ENCODE measurements at regions not wholly inside any gene's neighbourhood (a gene's known extent, or its start where the extent isn't known, plus 50 kb on each side); places are given as distances from the start of the nearest gene placed in this dataset.
"Not testable (repeated sequence)": the region's sequence is repeated elsewhere in the genome, so short reads cannot be mapped to it uniquely, and the experiment has no call there.

DNA sequence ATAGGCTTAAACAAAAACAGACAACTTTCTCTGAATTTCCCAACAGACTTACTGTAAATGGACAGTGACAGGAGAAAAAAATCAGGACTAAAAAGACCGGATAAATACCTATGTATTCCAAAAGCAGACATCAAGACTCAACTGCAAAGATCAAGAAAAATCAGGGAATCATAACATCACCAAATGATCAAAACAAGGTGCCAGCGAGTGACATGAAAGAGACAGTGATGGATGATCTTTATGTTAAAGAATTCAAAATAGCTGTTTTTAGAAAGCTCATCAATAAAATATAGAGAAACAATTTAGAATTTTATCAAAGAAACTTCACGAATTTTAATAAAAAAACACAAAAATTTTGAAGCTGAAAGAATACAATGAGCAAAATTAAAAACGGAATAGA lies 952.5 kb upstream of the ATXN7L3B start:
- DNase-seq (ENCODE audit: low read depth), result no peak
- TF ChIP-seq, protein P1, sequence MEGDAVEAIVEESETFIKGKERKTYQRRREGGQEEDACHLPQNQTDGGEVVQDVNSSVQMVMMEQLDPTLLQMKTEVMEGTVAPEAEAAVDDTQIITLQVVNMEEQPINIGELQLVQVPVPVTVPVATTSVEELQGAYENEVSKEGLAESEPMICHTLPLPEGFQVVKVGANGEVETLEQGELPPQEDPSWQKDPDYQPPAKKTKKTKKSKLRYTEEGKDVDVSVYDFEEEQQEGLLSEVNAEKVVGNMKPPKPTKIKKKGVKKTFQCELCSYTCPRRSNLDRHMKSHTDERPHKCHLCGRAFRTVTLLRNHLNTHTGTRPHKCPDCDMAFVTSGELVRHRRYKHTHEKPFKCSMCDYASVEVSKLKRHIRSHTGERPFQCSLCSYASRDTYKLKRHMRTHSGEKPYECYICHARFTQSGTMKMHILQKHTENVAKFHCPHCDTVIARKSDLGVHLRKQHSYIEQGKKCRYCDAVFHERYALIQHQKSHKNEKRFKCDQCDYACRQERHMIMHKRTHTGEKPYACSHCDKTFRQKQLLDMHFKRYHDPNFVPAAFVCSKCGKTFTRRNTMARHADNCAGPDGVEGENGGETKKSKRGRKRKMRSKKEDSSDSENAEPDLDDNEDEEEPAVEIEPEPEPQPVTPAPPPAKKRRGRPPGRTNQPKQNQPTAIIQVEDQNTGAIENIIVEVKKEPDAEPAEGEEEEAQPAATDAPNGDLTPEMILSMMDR (conservative IDR thresholded peaks at IDR 0.05; ENCODE audit: low read depth, low read length), result no peak
- H3K4me3 ChIP-seq (ENCODE audit: low read depth, low read length), result no peak overlapping the region

DNA sequence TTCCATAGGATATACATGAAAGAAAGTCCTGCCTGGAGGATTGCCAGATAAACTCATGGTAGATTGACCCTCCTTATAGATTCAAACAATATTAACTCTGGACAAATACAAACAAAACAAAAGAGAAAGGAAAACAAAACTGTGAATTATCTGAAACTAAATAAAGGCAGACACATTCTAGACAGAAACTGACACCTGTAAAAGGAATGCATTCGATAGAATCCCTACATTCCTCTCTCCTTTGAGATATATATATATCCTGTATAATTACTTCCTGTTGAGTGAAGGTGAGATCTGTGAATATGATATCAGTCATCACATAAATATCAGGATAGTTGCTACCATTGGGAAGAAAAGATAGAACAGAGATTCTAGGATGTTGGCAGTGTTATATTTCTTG lies 948.4 kb upstream of the ATXN7L3B start:
- no peak overlapping the region for H3K4me3 ChIP-seq (ENCODE audit: low read depth, low read length)
- no peak for DNase-seq (ENCODE audit: low read depth)
- TF ChIP-seq, protein P1 (conservative IDR thresholded peaks at IDR 0.05; ENCODE audit: low read depth, low read length), result no peak

DNA sequence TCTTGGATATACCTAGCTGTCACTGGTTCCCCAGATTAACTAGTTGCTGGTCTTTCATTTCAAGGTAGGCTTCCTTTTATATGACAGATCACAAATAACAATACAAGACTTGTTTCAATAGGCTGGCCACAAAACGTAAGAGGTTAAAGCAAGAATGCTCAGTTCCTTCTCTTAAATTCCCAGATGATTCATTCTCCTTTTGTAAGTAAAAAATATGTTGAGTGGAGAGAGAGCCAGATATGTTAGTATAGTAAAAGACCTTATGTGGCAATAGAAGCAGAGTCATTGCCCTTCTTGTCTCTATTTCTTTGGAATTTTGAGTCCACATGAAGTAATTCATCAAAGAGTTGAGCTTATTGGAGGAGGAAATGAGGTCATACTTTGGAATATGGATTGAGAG lies 939.0 kb upstream of the ATXN7L3B start:
- no peak for DNase-seq (ENCODE audit: low read depth)
- no peak overlapping the region for H3K4me3 ChIP-seq (ENCODE audit: low read depth, low read length)
- TF ChIP-seq, protein P1 (conservative IDR thresholded peaks at IDR 0.05; ENCODE audit: low read depth, low read length), result no peak

DNA sequence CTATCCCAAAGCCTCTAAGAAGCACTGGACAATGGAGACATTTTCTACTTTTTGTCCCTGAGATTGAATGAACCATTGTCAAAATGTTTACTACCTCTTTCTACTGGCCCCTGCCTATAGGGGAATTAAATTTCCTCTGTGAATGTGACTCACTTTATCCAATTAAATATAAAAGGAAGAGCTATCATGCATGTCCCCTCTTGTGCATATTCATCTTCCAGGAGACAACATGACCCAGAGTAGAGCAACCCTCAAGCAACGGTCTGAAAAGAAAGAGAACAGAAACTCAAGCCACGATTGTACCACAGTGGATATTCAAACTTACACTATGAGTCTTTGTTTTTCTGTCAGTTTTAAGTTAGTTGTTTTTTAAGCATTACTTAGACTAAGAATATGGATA lies 938.4 kb upstream of the ATXN7L3B start:
- no peak overlapping the region for H3K4me3 ChIP-seq (ENCODE audit: low read depth, low read length)
- DNase-seq (ENCODE audit: low read depth), result no peak
- TF ChIP-seq, protein P1 (conservative IDR thresholded peaks at IDR 0.05; ENCODE audit: low read depth, low read length), result no peak

DNA sequence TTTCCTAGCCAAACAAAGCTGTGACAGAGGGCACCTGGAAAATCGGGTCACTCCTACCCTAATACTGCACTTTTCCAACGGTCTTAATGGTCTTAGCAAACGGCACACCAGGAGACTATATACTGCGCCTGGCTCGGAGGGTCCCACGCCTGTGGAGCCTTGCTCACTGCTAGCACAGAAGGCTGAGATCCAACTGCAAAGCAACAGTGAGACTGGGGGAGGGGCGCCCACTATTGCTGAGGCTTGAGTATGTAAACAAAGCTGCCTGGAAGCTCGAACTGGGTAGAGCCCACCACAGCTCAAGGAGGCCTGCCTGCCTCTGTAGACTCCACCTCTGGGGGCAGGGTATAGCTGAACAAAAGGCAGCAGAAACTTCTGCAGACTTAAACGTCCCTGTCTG lies 931.7 kb upstream of the ATXN7L3B start:
- DNase-seq (ENCODE audit: low read depth); H3K4me3 ChIP-seq (ENCODE audit: low read depth, low read length): not testable (repeated sequence)

DNA sequence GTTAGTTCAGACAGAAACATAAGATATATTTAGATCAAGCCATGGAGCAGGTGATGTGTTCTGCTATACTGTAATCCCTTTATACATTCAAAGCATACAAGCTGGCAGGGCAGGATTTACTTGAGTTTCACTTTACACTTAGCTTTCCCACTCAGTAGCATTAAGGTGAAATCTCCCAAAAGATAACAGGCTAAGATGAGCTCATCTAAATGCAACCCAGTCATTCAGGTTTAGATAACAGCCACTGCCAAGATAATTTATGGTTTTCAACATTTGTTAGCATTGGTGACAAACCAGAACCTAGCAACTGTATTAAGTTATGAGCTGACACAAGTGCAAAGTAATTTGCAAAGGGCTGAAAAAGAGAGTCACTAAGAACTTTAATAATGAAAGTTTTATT lies 925.1 kb upstream of the ATXN7L3B start:
- TF ChIP-seq, protein P1 (conservative IDR thresholded peaks at IDR 0.05; ENCODE audit: low read depth, low read length), result no peak
- H3K4me3 ChIP-seq (ENCODE audit: low read depth, low read length), result no peak overlapping the region
- DNase-seq (ENCODE audit: low read depth), result no peak

DNA sequence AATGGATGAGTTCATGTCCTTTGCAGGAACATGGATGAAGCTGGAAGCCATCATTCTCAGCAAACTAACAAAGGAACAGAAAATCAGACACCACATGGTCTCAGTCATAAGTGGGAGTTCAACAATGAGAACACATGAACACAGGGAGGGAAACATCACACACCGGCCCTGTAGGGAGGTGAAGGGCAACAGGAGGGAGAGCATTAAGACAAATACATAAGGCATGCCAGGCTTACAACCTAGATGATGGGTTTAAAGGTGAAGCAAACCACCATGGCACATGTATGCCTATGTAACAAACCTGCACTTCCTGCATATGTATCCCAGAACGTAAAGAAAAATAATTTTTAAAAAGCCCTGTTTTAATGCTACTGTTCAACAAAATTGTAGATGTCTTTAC lies 914.2 kb upstream of the ATXN7L3B start:
- TF ChIP-seq, protein P1 (conservative IDR thresholded peaks at IDR 0.05; ENCODE audit: low read depth, low read length), result no peak
- DNase-seq (ENCODE audit: low read depth), result no peak
- H3K4me3 ChIP-seq (ENCODE audit: low read depth, low read length), result no peak overlapping the region

DNA sequence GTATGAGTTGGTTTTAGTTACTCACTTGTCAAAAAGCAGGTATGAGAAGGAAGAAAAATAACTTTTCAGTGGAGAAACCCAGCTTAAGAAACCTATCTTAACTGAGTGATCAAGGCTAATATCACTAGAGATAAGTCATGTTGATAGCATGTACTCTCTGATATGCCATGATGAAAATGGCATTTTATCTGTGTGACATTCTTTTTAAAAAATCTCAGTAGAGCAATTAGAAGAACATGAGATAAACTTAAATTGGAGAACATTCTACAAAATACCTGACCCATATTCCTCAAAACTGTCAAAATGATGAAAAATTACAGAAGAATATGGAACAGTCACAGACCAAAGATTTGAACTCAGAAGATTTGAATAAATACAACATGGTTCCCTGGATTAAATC lies 912.4 kb upstream of the ATXN7L3B start:
- H3K4me3 ChIP-seq (ENCODE audit: low read depth, low read length), result no peak overlapping the region
- no peak for DNase-seq (ENCODE audit: low read depth)
- TF ChIP-seq, protein P1 (conservative IDR thresholded peaks at IDR 0.05; ENCODE audit: low read depth, low read length), result no peak
